ENCODE measurements at regions not wholly inside any gene's neighbourhood (a gene's known extent, or its start where the extent isn't known, plus 50 kb on each side); places are given as distances from the start of the nearest gene placed in this dataset.

DNA sequence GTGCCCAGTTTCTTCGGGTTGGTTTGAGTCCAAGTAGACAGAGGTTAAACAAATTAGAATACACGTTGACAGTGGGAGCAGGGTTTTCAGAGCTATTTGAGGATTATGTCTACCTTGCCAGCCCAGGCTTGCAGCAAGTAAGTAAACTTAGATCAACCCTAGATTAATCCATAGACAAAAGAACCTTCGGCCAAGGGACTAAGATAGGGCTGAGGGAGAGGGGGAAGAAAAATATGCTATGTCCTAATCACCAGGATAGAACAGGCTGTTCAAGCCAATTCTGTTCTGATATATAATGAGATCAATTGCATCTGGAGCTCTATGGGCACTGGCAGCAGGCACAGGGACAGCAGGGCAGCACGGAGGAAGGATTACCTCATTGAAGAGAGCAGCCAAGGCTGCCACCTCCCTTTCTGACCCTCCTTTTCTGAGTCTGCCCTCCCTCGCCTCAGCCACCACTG lies 377.7 kb downstream of the PIK3R1 start:
- TF ChIP-seq, protein P1, sequence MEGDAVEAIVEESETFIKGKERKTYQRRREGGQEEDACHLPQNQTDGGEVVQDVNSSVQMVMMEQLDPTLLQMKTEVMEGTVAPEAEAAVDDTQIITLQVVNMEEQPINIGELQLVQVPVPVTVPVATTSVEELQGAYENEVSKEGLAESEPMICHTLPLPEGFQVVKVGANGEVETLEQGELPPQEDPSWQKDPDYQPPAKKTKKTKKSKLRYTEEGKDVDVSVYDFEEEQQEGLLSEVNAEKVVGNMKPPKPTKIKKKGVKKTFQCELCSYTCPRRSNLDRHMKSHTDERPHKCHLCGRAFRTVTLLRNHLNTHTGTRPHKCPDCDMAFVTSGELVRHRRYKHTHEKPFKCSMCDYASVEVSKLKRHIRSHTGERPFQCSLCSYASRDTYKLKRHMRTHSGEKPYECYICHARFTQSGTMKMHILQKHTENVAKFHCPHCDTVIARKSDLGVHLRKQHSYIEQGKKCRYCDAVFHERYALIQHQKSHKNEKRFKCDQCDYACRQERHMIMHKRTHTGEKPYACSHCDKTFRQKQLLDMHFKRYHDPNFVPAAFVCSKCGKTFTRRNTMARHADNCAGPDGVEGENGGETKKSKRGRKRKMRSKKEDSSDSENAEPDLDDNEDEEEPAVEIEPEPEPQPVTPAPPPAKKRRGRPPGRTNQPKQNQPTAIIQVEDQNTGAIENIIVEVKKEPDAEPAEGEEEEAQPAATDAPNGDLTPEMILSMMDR (conservative IDR thresholded peaks at IDR 0.05 in 1 of 2, IDR thresholded peaks at IDR 0.05 in 1 of 2; ENCODE audit: extremely low read depth in 1 of 2, insufficient read depth in 1 of 2, low read depth in 1 of 2, low read length in 2 of 2) = no peak
- no peak for TF ChIP-seq EZH2 (IDR thresholded peaks at IDR 0.05; ENCODE audit: borderline replicate concordance, low read length)
